ENCODE measurements at regions not wholly inside any gene's neighbourhood (a gene's known extent, or its start where the extent isn't known, plus 50 kb on each side); places are given as distances from the start of the nearest gene placed in this dataset.

DNA sequence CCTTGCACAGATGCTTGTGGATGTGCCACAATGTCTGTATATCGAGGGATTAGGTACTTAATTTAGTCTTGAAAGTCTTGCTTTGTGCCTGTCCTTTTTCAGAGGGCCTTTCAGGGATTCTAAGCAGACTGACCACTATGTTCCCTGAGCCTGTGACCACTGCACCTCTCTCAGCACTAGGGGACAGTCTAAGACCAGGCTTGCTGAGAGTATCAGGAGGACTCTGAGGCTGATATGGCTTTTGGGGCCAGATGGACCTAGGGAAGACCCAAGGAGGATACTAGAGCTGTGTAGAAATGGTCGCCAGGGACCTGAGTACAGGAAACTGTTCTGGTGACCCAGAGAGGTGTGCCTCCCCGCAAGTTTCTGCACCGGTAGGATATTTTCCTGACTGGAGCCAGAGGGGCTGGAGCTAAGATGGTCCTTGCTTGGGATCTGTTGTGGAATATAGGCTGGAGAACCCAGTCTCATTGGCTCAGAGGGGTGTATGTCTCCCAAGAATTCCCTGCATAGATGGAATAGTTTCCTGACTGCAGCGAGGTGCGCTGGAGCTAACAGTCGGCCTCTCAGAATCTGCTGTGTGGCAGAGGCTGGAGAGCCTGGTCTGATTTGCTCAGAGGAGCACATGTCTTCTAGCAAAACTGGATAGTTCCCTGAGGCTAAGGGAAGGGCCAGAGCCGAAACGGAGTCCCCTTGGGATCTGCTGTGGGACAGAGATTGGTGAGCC is 213.2 kb upstream of the DCBLD2 start:
- peak; percentile 36 for DNase-seq (ENCODE audit: low spot score)

DNA sequence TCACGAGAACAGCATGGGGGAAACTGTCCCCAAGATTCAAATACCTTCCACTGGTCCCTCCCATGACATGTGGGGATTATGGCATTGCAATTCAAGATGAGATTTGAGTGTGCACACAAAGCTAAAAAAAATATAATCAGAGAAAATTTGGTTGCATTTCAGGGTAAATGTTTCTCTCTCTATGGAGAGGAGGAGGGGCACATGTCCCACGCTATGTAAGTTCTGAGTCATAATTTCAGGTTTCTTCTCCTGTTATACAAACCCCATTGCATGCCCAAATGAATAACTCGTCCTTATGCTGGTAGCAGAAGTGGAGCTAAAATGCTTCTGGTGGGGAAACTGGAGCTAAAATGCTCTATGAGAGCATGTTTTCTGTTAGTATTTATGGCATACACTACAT is 209.7 kb upstream of the DCBLD2 start:
- no peak for DNase-seq (ENCODE audit: low spot score)

DNA sequence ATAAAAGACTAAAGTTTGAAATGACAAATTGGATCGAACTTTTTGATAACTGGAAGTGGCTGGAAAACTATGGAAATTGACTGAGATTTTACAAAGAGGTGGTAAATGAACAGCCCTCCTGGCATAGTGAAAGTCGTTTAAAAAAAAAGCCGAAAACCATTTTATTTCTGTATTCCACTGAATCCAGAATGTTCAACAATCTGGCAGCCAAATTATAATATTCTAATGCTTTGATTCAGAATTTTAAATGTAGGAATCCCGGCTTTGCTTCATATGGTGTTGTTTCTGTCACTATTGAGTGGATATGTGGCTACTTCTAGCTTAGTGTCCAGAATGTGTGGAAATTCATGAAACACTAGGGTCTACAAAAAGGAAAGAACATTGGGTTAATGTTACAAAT is 208.9 kb upstream of the DCBLD2 start:
- DNase-seq (ENCODE audit: low spot score), result no peak

DNA sequence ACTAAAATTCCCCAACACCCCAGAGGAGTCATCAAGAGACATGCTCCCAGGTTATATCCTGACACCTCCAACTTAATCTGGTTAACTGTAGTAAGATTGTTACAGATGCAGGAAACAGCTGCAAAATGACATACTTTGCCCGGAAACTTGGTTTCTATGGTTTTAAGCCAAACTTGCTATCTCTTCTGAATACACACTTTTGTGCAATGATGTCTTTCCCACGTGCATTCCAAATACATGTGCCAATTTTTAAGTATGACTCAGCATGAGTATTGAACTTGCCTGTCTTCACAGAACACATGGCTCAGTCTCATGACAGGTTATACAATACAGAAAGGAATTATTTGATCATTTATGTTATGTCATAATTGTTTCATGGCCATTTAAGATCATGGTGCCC is 207.0 kb upstream of the DCBLD2 start:
- peak; percentile 89 for DNase-seq (ENCODE audit: low spot score)

DNA sequence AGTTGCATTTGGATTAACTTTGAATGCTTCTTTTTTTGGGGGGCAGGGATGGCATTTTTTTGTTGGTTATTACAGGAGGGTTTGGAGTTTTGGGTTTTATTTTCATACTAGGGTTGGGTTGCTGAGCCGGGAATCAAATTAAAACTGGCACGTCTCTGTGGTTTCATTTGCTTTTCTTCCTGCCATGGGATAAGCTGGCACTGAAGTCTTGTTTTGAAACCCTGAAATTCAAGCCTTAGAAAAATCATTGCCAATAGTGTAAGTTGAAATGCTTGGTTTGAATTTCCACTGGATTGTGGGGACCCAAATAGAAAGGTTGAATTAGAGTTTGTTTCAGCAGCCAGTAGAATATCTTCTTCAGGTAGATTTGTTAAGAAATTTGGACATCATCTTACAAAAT is 193.1 kb upstream of the DCBLD2 start:
- no peak for DNase-seq (ENCODE audit: low spot score)

DNA sequence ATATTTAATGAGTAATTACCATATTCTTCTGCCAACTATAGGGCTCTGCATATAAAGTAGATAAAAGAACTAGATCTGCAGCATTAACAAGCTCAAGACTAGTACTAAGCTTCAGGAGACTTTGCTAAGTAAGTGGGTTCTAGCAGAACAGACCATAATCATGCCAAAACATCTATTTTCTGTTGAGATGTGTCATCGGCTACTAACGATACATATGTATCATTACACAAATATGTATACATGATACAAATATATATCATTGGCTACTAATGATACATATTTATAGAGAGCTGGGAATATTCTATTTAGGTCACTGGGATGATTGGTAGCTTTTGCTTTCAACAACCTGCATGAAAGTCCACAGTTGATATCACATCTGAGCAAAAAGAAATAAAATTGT is 185.8 kb upstream of the DCBLD2 start:
- no peak for DNase-seq (ENCODE audit: low spot score)

DNA sequence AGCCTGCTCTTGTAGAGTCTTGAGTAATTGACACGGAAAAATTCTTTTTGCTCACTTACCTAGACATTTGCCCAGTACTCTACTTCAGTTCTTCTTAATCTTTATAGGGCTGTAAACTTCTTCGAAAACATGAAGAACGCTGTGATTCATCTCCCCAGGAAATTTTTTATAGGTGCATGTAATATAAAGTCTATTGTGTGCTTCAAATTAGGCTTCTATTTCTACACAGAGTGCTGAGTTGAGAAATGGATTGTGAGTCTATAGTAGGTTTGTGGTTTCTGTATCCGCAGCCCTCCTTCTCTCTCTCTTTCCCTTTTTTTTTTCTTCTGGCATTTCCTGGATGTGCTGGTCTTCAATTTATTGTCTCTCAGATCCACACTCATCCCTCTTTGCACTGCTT is 183.3 kb upstream of the DCBLD2 start:
- DNase-seq (ENCODE audit: low spot score), result no peak

DNA sequence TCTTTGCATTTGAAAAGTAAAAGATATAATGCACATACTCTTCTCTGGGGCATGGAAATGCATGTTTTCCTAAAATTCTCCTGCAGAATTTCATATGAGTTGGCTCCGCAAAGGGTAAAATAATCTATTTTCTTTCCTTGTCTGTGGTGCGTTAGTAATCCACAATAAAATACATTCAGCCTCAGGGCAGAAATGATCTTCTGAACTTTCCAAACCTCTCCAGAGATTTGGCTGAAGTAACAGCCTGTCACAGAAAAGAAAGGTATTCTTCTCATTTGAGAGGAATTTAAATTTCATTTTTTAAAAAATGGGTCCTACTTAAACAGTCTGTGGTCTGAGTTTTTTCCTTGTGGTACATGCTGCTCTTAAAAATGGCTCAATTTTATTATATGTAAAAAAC is 182.7 kb upstream of the DCBLD2 start:
- no peak for DNase-seq (ENCODE audit: low spot score)

DNA sequence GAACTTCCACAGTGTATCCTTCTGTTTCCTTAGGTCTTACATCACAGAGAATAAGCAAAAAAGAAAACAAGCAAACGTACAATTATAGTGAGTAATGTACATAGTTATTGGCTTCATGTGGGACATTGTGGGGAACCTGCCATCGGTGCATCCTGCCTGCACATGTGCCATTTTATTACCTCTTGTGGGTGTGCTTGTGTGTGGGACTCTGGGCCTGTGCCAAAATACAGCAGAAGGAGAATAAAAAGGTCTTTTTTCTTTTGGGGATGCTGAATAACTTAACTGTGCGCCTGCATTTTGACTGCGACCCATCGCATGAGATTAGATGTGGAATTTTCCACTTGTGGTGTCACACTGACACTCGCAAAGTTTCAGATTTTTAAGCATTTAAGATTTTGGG is 169.6 kb upstream of the DCBLD2 start:
- DNase-seq (ENCODE audit: low spot score), result no peak

DNA sequence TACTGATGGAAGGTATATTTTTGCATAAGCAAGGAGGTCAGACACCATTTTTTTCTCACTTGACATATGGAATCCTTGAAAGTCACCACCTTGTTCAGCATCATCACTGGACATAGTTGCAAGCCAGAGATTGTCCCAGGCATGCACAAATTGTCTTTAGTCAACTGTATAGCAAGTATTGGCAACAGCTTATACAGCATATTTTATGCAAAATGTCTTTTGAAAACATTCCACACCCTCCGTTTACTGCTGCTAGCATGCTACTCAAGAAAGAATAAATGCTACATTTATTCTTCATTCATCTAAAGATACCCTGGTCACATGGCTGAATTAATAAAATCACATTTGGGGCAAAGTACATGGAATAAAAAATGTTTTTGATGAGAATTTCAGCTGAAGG is 168.5 kb upstream of the DCBLD2 start:
- DNase-seq (ENCODE audit: low spot score), result no peak

DNA sequence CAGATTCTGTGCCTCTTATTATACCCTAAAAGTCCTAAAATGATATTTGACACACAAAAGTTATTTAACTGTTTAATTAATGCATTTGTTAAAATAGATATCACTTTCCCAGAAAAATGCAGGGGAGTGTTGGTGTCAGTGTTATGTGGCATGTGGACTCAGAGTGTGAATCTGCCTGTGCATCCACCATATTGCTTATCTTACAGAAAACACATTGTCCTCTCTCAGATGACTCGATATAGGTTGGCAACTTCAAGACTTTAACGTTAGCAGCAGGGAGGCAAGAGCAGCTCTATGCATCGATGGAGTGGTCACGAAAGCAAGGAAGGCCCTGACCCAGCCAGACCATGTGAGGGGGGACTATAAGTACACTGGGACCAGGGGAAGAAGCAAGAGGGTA is 165.4 kb upstream of the DCBLD2 start:
- no peak for DNase-seq (ENCODE audit: low spot score)

DNA sequence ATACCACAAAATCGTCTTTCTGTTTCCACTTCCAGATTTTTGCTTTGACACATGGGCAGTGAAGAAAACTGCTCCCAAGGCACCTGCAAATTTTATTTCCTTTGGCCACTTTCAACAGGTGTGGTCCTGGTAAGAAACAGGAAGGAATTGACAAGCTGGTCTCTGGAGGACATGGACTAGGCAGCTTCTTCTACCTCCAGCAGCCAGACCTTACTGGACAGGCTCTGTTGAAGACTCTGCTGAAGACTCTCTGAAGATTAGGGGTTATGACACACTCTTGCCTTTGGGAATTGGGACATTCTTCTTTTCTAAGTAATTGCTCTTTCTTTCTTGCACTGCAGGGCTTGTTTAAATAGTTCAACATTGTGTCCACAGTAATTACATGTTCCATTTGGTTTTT is 147.7 kb upstream of the DCBLD2 start:
- DNase-seq (ENCODE audit: low spot score), result no peak

DNA sequence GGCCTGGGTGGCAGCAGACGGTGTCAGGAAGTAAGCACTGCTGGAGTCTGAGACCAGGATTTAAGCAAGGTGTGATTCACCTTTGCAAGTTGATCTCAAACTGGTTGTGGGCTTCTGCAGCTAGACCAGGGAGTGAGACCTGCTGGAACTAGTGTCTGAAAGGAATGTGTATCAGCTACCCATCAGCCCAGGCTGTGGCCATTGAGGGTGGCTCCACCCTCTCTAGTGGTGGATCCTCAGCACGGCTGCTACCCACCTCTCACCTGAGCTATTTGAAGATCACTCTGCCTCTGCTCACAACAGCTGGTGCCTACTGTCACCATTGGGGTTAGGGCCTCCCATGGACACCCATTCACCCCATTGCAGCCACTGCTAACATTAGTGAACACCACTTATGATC is 140.3 kb upstream of the DCBLD2 start:
- no peak for DNase-seq (ENCODE audit: low spot score)

DNA sequence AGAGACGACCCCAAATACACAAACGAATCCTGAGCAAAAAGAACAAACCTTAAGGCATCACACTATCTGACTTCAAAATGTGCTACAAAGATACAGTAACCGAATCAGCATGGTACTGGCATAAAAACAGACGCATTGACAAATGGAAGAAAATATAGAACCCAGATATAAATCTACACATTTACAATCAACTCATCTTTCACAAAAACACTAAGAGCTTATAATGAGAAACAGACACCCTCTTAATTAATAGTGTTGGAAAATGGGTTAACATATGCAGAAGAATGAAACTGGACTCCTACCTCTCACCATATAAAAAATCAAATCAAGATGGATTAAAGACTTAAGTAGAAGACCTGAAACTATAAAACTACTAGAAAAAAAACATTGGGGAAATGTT is 130.3 kb upstream of the DCBLD2 start:
- no peak for DNase-seq (ENCODE audit: low spot score)

DNA sequence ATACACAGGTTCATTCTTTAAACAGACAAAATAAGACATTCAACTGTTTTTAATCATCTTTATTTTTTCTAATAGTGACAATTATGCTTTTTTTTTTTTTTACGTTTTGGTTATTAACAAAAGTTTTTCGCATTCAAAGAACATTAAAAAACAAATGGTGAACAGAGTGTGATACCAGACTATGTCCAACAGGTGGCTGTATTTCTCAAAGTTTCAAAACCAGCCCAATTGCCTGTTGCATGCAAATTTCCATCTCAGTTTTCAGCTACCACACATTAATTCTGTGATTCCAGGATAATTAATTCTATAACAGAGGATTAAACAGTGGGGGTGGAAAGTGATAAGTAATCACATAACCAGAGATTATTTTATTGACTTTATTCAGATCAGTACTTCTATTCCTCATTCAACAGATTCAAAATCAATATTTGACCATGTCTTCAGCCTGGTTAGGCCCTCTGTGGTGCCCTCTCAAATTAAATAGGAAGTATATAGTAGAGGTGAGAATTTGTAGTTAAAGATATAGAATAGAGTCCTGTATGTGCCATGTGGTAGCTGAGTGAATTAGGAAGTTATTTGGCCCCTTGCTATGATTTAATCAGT is 122.2 kb upstream of the DCBLD2 start:
- DNase-seq (ENCODE audit: low spot score), result peak; percentile 57

DNA sequence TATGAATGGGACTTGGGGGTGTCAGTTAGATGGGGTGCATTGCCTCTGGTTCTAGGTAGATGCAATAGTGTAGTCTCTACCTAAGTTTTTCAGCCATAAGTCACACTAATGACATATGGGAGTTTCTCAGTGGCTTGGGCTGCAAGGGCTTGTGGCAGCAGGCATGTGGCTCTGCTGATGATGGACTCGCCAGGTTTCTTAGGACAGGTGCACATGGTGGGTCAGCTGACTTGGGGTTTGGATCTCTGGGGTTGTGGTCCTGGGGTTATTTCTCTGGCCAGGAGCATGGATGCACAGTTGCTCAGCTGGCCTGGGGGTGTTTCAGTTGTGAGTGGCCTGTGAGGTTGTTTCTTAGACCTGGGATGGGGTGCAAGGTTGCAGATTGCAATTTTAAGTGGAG is 120.0 kb upstream of the DCBLD2 start:
- DNase-seq (ENCODE audit: low spot score), result no peak

DNA sequence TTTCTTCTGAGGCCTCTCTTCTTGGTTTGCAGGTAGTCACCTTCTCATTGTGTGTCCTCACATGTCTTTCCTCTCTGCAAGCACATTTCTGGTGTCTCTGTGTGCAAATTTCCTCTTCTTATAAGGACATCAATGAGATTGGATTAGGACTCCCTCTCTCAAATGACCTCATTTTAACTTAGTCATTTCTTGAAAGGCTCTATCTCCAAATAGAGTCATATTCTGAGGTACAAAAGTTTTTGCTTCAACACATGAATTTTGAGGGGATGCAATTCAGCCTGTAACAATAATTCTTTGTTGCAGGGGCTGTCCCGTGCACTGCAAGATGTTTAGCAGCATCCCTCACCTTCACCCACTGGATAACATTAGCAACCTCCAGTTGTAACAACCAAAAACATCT is 115.0 kb upstream of the DCBLD2 start:
- DNase-seq (ENCODE audit: low spot score), result no peak

DNA sequence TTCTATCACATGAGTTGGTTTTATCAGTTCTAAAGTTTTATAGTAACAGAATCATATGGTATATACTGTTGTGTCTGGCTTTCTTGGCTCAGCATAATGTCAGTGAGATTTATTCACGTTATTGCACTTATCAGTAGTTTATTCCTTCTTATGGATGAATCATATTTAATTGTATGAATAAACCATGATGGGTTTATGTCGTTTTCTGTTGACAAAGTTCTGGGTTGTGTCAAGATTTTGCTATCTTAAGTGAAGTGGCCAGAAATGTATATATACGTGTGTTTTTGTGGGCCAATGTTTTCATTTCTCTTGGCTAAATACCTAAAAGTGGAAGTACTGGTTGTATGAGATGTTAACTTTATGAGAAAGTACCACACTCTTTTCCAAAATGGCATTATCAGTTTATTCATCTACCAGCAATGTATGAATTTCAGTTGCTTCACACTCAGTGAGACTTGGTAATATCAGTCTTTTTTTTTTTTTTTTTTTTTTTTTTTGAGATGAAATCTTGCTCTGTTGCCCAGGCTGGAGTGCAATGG is 112.4 kb upstream of the DCBLD2 start:
- DNase-seq (ENCODE audit: low spot score), result no peak

DNA sequence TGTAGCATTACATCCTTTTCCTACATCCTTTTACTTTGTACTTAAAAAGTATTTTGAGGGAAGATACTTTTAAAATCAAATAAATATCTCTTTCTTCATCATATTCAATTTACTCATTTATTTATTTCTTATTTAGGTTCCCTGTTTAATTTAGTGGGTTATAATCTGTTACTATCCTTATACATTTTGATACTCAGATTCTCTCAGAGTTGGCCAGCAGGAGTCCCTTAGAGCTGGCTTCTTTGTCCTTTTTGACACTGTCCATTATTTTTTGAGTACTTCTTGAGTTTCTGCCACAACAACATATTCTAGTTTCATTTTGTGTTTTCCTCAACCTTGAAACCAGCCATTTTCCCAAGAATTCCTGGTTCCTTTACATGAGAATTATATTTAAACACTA is 111.6 kb upstream of the DCBLD2 start:
- no peak for DNase-seq (ENCODE audit: low spot score)

DNA sequence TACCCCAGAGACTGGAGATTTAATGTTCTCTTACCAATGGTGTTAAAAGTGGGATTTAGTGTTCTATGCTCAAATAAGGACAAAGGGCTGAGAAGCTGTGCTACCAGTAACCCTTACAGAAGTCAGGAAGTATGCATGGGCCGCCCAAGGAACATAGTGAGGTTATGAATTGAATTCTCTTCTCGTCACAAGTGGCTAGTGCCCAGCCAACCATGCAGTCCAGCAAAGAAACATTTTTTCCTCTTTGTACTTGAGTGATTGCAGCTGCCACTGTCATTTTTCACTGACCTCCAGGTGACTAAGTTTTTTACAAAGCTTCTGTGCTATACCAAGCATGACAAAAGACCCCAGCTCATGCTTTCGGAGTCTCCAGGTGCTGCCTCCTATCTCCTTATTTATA is 110.6 kb upstream of the DCBLD2 start:
- DNase-seq (ENCODE audit: low spot score), result no peak

DNA sequence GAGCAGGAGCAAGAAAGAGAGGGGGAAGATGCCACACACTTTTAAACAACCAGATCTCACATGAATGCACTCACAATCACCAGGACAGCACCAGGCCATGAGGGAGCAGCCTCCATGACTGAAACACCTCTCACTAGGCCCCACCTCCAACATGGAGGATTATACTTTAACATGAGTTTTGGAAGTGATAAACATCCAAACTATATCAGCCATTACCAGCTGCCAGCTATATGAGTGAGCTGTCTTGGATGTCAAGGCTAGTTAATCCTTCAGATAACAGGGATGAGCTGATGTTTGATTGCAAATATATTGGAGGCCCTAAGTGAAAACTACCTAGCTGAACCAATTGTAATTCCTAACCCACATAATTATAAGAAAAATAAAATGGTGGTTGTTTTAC is 108.4 kb upstream of the DCBLD2 start:
- no peak for DNase-seq (ENCODE audit: low spot score)

DNA sequence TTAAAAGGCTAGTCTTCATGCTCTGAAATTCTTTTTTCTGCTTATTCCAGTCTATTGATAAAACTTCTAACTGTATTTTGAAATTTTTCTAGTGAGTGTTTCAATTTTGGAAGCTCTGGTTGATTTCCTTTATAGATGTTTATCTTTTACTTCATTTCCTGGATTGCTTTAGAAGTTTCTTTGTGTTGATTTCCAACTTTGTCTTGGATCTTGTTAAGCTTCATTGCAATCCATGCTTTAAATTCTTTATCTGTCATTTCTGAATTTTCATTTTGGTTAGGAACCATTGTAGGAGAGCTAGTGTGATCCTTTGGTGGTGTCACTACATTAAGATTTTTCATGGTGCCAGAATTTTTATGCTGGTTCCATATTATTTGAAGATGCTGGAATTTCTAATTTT is 105.2 kb upstream of the DCBLD2 start:
- DNase-seq (ENCODE audit: low spot score), result no peak

DNA sequence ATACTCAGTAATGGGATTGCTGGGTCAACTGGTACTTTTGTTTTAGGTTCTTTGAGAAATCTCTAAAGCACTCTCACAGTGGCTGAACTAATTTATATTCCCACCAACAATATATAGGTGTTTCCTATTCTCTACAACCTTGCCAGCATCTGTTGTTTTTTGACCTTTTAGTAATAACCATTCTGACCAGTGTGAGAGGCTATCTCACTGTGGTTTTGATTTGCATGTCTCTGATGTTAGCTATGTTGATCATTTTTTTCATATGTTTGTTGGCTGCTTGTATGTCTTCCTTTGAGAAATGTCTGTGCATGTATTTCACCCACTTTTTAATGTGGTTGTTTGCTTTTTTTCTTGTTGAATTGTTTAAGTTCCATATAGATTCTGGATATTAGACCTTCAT is 98.2 kb upstream of the DCBLD2 start:
- no peak for DNase-seq (ENCODE audit: low spot score)

DNA sequence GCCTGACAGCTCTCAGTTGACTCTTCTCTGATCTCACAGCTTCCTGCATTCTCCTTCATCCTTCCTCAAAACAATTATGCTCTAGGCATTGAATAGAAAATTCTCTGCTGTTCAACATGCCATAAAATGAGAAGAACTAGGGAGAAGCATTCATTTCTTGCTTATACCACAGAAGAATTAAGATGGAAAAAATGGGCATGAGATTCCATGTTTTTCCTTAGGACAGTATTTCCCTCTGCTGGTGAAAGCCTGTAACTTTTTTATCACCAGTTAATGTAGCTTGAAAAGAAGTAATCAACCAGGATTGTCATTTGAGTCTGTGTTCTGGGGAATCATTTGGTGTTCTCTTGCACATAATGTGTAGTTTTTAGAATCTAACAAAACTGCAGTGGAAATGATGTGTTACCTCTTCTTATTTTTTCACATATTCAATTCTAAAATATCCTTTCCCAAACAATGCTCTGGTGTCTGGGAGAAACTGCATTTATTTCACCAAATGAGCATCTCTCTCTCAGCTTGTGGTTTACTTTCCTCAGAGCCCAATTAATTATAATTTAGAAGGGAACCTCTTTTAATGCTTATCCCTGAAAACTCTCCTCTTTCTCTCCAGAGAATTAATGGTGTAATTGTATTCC is 92.8 kb upstream of the DCBLD2 start:
- peak; percentile 68 for DNase-seq (ENCODE audit: low spot score)
